ENCODE measurements at regions not wholly inside any gene's neighbourhood (a gene's known extent, or its start where the extent isn't known, plus 50 kb on each side); places are given as distances from the start of the nearest gene placed in this dataset.

DNA sequence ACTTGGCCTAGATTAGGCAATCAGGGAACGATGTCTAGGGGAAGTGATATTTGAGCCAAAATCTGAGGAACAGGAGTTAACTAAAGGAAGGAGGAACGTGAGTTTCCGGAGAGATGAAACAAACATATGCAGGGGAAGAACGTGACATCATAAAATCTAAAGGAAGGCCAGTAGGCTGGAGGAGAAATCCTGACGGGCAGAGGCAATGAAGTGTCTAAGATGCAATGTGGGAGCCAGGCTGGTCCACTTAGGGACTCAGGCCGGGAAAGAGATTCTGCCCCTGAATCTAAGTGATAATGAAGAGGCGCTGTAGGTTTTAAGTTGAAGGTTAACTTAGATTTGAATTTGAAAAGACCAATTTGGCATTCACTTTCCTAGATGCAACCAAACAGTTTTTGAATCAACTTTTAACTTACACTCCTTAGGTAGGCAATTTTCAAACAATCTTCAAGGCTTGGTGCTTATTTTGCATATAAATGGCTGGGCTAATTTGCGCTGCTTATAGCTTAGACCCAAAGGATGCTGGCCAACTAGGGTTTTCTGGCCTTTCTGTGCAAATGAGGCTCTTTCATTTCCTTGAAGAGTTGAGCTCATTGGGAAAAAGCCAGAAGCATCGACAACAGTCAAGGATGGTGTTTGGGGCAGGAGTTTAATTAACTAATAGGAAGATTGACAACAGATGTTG, 221.7 kb downstream of the SOX11 start:
- no peak for DNase-seq
- no peak for TF ChIP-seq CTCF (IDR thresholded peaks at IDR 0.05; ENCODE audit: partially characterized antibody, unreplicated experiment)
- Mint-ChIP-seq H3K27me3 (ENCODE audit: unreplicated experiment) (peaks cover 3% of the 10 kb centered on the region), H3K36me3 (ENCODE audit: unreplicated experiment) (peaks cover 9% of the 10 kb centered on the region), H3K27ac (ENCODE audit: unreplicated experiment) (peak overlapping the region; percentile 36), H3K4me3 (ENCODE audit: unreplicated experiment) (peak overlapping the region; percentile 1), H3K4me1 (ENCODE audit: low read depth, unreplicated experiment) (peaks cover 28% of the 10 kb centered on the region), H3K9me3 (ENCODE audit: unreplicated experiment) (peaks cover 6% of the 10 kb centered on the region)

- Mint-ChIP-seq H3K36me3 (ENCODE audit: unreplicated experiment) (peaks cover 17% of the 10 kb centered on the region), H3K4me1 (ENCODE audit: low read depth, unreplicated experiment) (peaks cover 28% of the 10 kb centered on the region), H3K4me3 (ENCODE audit: unreplicated experiment) (no peak overlapping the region), H3K9me3 (ENCODE audit: unreplicated experiment) (peaks cover 9% of the 10 kb centered on the region), H3K27me3 (ENCODE audit: unreplicated experiment) (peaks cover 3% of the 10 kb centered on the region), H3K27ac (ENCODE audit: unreplicated experiment) (peak overlapping the region; percentile 71)
- peak; percentile 45 for DNase-seq
- no peak for TF ChIP-seq CTCF (IDR thresholded peaks at IDR 0.05; ENCODE audit: partially characterized antibody, unreplicated experiment)
Observed at GRCh38 chr2:5914811-5915611, 222.8 kb downstream of the SOX11 start.

DNA sequence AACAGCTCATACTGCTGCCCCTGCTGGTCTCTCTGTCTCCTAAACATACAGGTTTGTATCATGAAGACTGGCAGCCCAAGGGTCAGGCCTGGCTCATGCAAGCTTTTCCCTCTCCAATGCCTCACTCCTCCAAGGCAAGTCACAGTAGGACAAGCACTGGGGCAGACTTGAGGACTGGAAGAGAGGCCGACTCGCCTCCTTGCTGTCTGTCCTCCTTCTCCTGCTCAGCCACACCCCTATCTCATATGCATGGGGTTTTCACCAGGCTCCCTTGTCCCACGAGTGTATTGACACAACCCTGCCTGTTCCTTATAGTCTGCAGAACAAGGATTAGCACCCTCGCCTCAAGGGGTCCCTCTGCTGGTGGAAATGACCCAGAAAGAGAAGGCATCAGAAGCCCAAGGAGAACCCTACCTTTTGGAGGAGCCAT, 223.7 kb downstream of the SOX11 start:
- peak; percentile 60 for TF ChIP-seq CTCF (IDR thresholded peaks at IDR 0.05; ENCODE audit: partially characterized antibody, unreplicated experiment)
- H3K4me1 Mint-ChIP-seq (ENCODE audit: low read depth, unreplicated experiment) = peaks cover 28% of the 10 kb centered on the region
- no peak overlapping the region for H3K4me3 Mint-ChIP-seq (ENCODE audit: unreplicated experiment)
- peaks cover 3% of the 10 kb centered on the region for H3K27me3 Mint-ChIP-seq (ENCODE audit: unreplicated experiment)
- peaks cover 9% of the 10 kb centered on the region for H3K9me3 Mint-ChIP-seq (ENCODE audit: unreplicated experiment)
- peak; percentile 71 for DNase-seq
- peaks cover 17% of the 10 kb centered on the region for H3K36me3 Mint-ChIP-seq (ENCODE audit: unreplicated experiment)
- H3K27ac Mint-ChIP-seq (ENCODE audit: unreplicated experiment) = peak overlapping the region; percentile 71

DNA sequence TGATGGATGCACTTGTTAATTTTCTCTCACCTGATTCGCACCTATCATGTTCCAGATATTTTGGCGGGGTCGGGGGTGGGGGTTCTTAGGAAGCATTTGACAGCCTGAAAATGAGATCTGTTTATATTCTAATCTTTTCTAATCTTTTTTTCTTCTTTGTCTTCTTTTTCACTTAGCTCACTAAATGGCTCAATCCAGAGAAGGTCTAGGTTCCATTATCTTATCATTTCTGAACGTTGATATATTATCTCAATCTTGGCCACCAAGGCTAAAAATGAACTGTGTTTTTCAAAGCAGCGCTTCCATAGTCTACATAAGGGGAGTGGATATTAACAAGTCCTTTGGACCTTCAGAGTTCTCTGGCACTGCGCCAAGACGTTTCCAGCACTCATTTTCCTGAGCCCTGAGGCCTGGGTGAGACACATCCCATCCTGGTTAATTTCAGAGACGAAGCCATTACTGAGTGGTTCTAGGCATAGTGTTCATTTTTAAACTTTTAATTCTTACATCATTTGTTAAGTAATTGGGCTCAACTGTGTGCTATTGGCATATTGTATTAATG, 229.0 kb downstream of the SOX11 start:
- peaks cover 3% of the 10 kb centered on the region for H3K27me3 Mint-ChIP-seq (ENCODE audit: unreplicated experiment)
- peaks cover 15% of the 10 kb centered on the region for H3K36me3 Mint-ChIP-seq (ENCODE audit: unreplicated experiment)
- no peak overlapping the region for H3K4me3 Mint-ChIP-seq (ENCODE audit: unreplicated experiment)
- no peak overlapping the region for H3K27ac Mint-ChIP-seq (ENCODE audit: unreplicated experiment)
- H3K4me1 Mint-ChIP-seq (ENCODE audit: low read depth, unreplicated experiment) = peaks cover 17% of the 10 kb centered on the region
- H3K9me3 Mint-ChIP-seq (ENCODE audit: unreplicated experiment) = peaks cover 4% of the 10 kb centered on the region
- DNase-seq = no peak
- no peak for TF ChIP-seq CTCF (IDR thresholded peaks at IDR 0.05; ENCODE audit: partially characterized antibody, unreplicated experiment)

Data from glutamatergic neuron (in vitro differentiated cells).